ENCODE measurements at regions not wholly inside any gene's neighbourhood (a gene's known extent, or its start where the extent isn't known, plus 50 kb on each side); places are given as distances from the start of the nearest gene placed in this dataset.

- in situ Hi-C loops (cut with MboI; ENCODE audit: low pct_unique_long_range_greater_than_20kb in 2 of 9, low sequenced_read_pairs in 9 of 9, unreplicated experiment in 9 of 9): no loop called here
- no peak for ATAC-seq (replicated peaks in 6 of 8)
- 17 to 100% (median 71%) methylated on average over 1 to 2 of the region's 2 CpGs; no CpG with 5 or more reads in 3 of the 10 experiments for WGBS, 10 experiments
- Histone ChIP-seq H3K4me3 (no peak overlapping the region), H3K27ac (no peak overlapping the region), H3K4me1 (replicated peaks in 1 of 2) (no peaks in the 10 kb centered on the region)
These were observed 127.7 kb upstream of the PDGFD start for GRCh38 chr11:104291646-104292045.

GRCh38 chr11:104286129-104286528 is 122.2 kb upstream of the PDGFD start:
- in situ Hi-C loops (cut with MboI; ENCODE audit: low pct_unique_long_range_greater_than_20kb in 2 of 9, low sequenced_read_pairs in 9 of 9, unreplicated experiment in 9 of 9): no loop called here

GRCh38 chr11:104279587-104279986 is 115.6 kb upstream of the PDGFD start:
- Histone ChIP-seq H3K4me1 (replicated peaks in 1 of 2) (no peaks in the 10 kb centered on the region), H3K4me3 (no peak overlapping the region), H3K27ac (no peak overlapping the region)
- ATAC-seq (replicated peaks in 6 of 8): no peak
- in situ Hi-C loops (cut with MboI; ENCODE audit: low pct_unique_long_range_greater_than_20kb in 2 of 9, low sequenced_read_pairs in 9 of 9, unreplicated experiment in 9 of 9): no loop called here

More at GRCh38 chr11:104286129-104286528, 122.2 kb upstream of the PDGFD start:
- ATAC-seq (replicated peaks in 6 of 8): no peak
- no peak overlapping the region for H3K4me3 ChIP-seq
- 29 to 91% (median 91%) methylated on average over 1 of the region's 1 CpG; no CpG with 5 or more reads in 7 of the 10 experiments for WGBS, 10 experiments
- no peaks in the 10 kb centered on the region for H3K4me1 ChIP-seq (replicated peaks in 1 of 2)
- no peak overlapping the region for H3K27ac ChIP-seq

GRCh38 chr11:104275992-104276391 is 112.0 kb upstream of the PDGFD start:
- no peak for ATAC-seq (replicated peaks in 6 of 8)
- Histone ChIP-seq H3K4me3 (no peak overlapping the region), H3K27ac (no peak overlapping the region), H3K4me1 (replicated peaks in 1 of 2) (no peaks in the 10 kb centered on the region)
- in situ Hi-C loops (cut with MboI; ENCODE audit: low pct_unique_long_range_greater_than_20kb in 2 of 9, low sequenced_read_pairs in 9 of 9, unreplicated experiment in 9 of 9): no loop called here
- 0 to 100% (median 86%) methylated on average over 1 to 2 of the region's 2 CpGs; no CpG with 5 or more reads in 3 of the 10 experiments for WGBS, 10 experiments

- 0 to 94% (median 58%) methylated on average over 1 to 2 of the region's 2 CpGs for WGBS, 10 experiments
- ATAC-seq (replicated peaks in 6 of 8): no peak
- no peak overlapping the region for H3K27ac ChIP-seq
- H3K4me3 ChIP-seq: no peak overlapping the region
- H3K4me1 ChIP-seq (replicated peaks in 1 of 2): no peaks in the 10 kb centered on the region
- in situ Hi-C loops (cut with MboI; ENCODE audit: low pct_unique_long_range_greater_than_20kb in 2 of 9, low sequenced_read_pairs in 9 of 9, unreplicated experiment in 9 of 9): no loop called here
These were observed 96.5 kb upstream of the PDGFD start for GRCh38 chr11:104260456-104260855.

- H3K4me1 ChIP-seq (replicated peaks in 1 of 2): no peaks in the 10 kb centered on the region
- H3K27ac ChIP-seq: no peak overlapping the region
- no peak overlapping the region for H3K4me3 ChIP-seq
- WGBS, 10 experiments: 35 to 77% (median 64%) methylated on average over 2 to 4 of the region's 4 CpGs; no CpG with 5 or more reads in 2 of the 10 experiments
- no peak for ATAC-seq (replicated peaks in 6 of 8)
- in situ Hi-C loops (cut with MboI; ENCODE audit: low pct_unique_long_range_greater_than_20kb in 2 of 9, low sequenced_read_pairs in 9 of 9, unreplicated experiment in 9 of 9): no loop called here
These were observed 95.2 kb upstream of the PDGFD start for GRCh38 chr11:104259121-104259610.

GRCh38 chr11:104256525-104256924 is 92.6 kb upstream of the PDGFD start:
- WGBS, 10 experiments: 34 to 100% (median 67%) methylated on average over 1 to 2 of the region's 2 CpGs; no CpG with 5 or more reads in 2 of the 10 experiments
- peak in 1 of 8 experiments; percentile 25 for ATAC-seq (replicated peaks in 6 of 8)
- Histone ChIP-seq H3K4me1 (replicated peaks in 1 of 2) (no peaks in the 10 kb centered on the region), H3K4me3 (no peak overlapping the region), H3K27ac (no peak overlapping the region)
- in situ Hi-C loops (cut with MboI; ENCODE audit: low pct_unique_long_range_greater_than_20kb in 2 of 9, low sequenced_read_pairs in 9 of 9, unreplicated experiment in 9 of 9): no loop called here

GRCh38 chr11:104254347-104254746 is 90.4 kb upstream of the PDGFD start:
- Histone ChIP-seq H3K4me3 (no peak overlapping the region), H3K4me1 (replicated peaks in 1 of 2) (no peaks in the 10 kb centered on the region), H3K27ac (no peak overlapping the region)
- peak in 4 of 8 experiments; percentile 64 to 88 (median 81) for ATAC-seq (replicated peaks in 6 of 8)
- in situ Hi-C loops (cut with MboI; ENCODE audit: low pct_unique_long_range_greater_than_20kb in 2 of 9, low sequenced_read_pairs in 9 of 9, unreplicated experiment in 9 of 9): no loop called here
- WGBS, 10 experiments: 6 to 67% (median 29%) methylated on average over 1 to 4 of the region's 8 CpGs; no CpG with 5 or more reads in 3 of the 10 experiments

- Histone ChIP-seq H3K4me3 (no peak overlapping the region), H3K4me1 (replicated peaks in 1 of 2) (no peaks in the 10 kb centered on the region), H3K27ac (no peak overlapping the region)
- ATAC-seq (replicated peaks in 6 of 8): no peak
- in situ Hi-C loops (cut with MboI; ENCODE audit: low pct_unique_long_range_greater_than_20kb in 2 of 9, low sequenced_read_pairs in 9 of 9, unreplicated experiment in 9 of 9): no loop called here
- 57 to 100% (median 80%) methylated on average over 1 to 3 of the region's 3 CpGs; no CpG with 5 or more reads in 1 of the 10 experiments for WGBS, 10 experiments
These were observed 82.6 kb upstream of the PDGFD start for GRCh38 chr11:104246590-104246989.

GRCh38 chr11:104238916-104239315 is 75.0 kb upstream of the PDGFD start:
- Histone ChIP-seq H3K27ac (no peak overlapping the region), H3K4me1 (replicated peaks in 1 of 2) (no peaks in the 10 kb centered on the region), H3K4me3 (no peak overlapping the region)
- no peak for ATAC-seq (replicated peaks in 6 of 8)
- in situ Hi-C loops (cut with MboI; ENCODE audit: low pct_unique_long_range_greater_than_20kb in 2 of 9, low sequenced_read_pairs in 9 of 9, unreplicated experiment in 9 of 9): no loop called here
- 80 to 88% (median 86%) methylated on average over 1 to 3 of the region's 3 CpGs; no CpG with 5 or more reads in 7 of the 10 experiments for WGBS, 10 experiments

GRCh38 chr11:104225047-104225446 is 61.1 kb upstream of the PDGFD start:
- WGBS, 10 experiments: 64 to 100% (median 95%) methylated on average over 1 to 2 of the region's 2 CpGs; no CpG with 5 or more reads in 1 of the 10 experiments
- H3K27ac ChIP-seq: no peak overlapping the region
- H3K4me3 ChIP-seq: no peak overlapping the region
- peaks cover 0 to 2% of the 10 kb centered on the region in 2 donors for H3K4me1 ChIP-seq (replicated peaks in 1 of 2)
- in situ Hi-C loops (cut with MboI; ENCODE audit: low pct_unique_long_range_greater_than_20kb in 2 of 9, low sequenced_read_pairs in 9 of 9, unreplicated experiment in 9 of 9): no loop called here
- ATAC-seq (replicated peaks in 6 of 8): peak in 1 of 8 experiments; percentile 22

- no peak for ATAC-seq (replicated peaks in 6 of 8)
- in situ Hi-C loops (cut with MboI; ENCODE audit: low pct_unique_long_range_greater_than_20kb in 2 of 9, low sequenced_read_pairs in 9 of 9, unreplicated experiment in 9 of 9): no loop called here
- 25 to 96% (median 72%) methylated on average over 1 to 4 of the region's 4 CpGs; no CpG with 5 or more reads in 3 of the 10 experiments for WGBS, 10 experiments
These were observed 58.5 kb upstream of the PDGFD start for GRCh38 chr11:104222464-104222863.

GRCh38 chr11:104221455-104221854 is 57.5 kb upstream of the PDGFD start:
- in situ Hi-C loops (cut with MboI; ENCODE audit: low pct_unique_long_range_greater_than_20kb in 2 of 9, low sequenced_read_pairs in 9 of 9, unreplicated experiment in 9 of 9): no loop called here

More at GRCh38 chr11:104222464-104222863, 58.5 kb upstream of the PDGFD start:
- H3K27ac ChIP-seq: no peak overlapping the region
- no peak overlapping the region for H3K4me3 ChIP-seq
- peaks cover 0 to 2% of the 10 kb centered on the region in 2 donors for H3K4me1 ChIP-seq (replicated peaks in 1 of 2)

GRCh38 chr11:104219096-104219495 is 55.1 kb upstream of the PDGFD start:
- 10 to 80% (median 70%) methylated on average over 1 to 3 of the region's 3 CpGs; no CpG with 5 or more reads in 3 of the 10 experiments for WGBS, 10 experiments
- ATAC-seq (replicated peaks in 6 of 8): peak in 2 of 8 experiments; percentile 98 to 99
- in situ Hi-C loops (cut with MboI; ENCODE audit: low pct_unique_long_range_greater_than_20kb in 2 of 9, low sequenced_read_pairs in 9 of 9, unreplicated experiment in 9 of 9): no loop called here
- Histone ChIP-seq H3K4me1 (replicated peaks in 1 of 2) (no peaks in the 10 kb centered on the region), H3K4me3 (no peak overlapping the region), H3K27ac (no peak overlapping the region)

More at GRCh38 chr11:104221455-104221854, 57.5 kb upstream of the PDGFD start:
- H3K27ac ChIP-seq: no peak overlapping the region
- H3K4me1 ChIP-seq (replicated peaks in 1 of 2): peaks cover 0 to 2% of the 10 kb centered on the region in 2 donors
- ATAC-seq (replicated peaks in 6 of 8): no peak
- no peak overlapping the region for H3K4me3 ChIP-seq

Measured in motor neuron (in vitro differentiated cells).